Calu3 (cell line): ENCODE measurements at regions not wholly inside any gene's neighbourhood (a gene's known extent, or its start where the extent isn't known, plus 50 kb on each side); places are given as distances from the start of the nearest gene placed in this dataset.

Source experiments
- BruUV-seq: library from RNA; stranded (reverse); fragments of 400-500 nt; replicated peaks from 2 replicates; lab custom pipeline; 2021; lab: Mats Ljungman, UMichigan
- CTCF ChIA-PET: fragments of 300-600 bp; sonication (Branson Sonifier 250); formaldehyde crosslinking; loops from one replicate; lab custom pipeline; 2022; ENCODE audit warnings: antibody characterized with exemption; lab: Charles Lee
- DNase-seq: peaks from one replicate; pipeline ENCODE4 v3.0.0; 2022
- H3K27ac Mint-ChIP-seq: one replicate; pipeline ENCODE4 v1.8.0; 2022; ENCODE audit warnings: mixed read lengths; ENCODE audit not compliant: unreplicated experiment
- H3K27me3 Mint-ChIP-seq: one replicate; pipeline ENCODE4 v1.8.0; 2022; ENCODE audit warnings: mixed read lengths; ENCODE audit not compliant: unreplicated experiment
- H3K36me3 Mint-ChIP-seq: one replicate; pipeline ENCODE4 v1.8.0; 2022; ENCODE audit warnings: mild to moderate bottlenecking, moderate library complexity, mixed read lengths; ENCODE audit not compliant: insufficient read depth, unreplicated experiment
- H3K4me1 Mint-ChIP-seq: one replicate; pipeline ENCODE4 v1.8.0; 2022; ENCODE audit warnings: mild to moderate bottlenecking, low read depth, mixed read lengths; ENCODE audit not compliant: unreplicated experiment
- H3K4me3 Mint-ChIP-seq: one replicate; pipeline ENCODE4 v1.8.0; 2022; ENCODE audit warnings: mild to moderate bottlenecking, low read depth, moderate library complexity, mixed read lengths; ENCODE audit not compliant: unreplicated experiment
- H3K9me3 Mint-ChIP-seq: one replicate; pipeline ENCODE4 v1.8.0; 2022; ENCODE audit warnings: low read depth, mixed read lengths; ENCODE audit not compliant: unreplicated experiment
- CTCF ChIP-seq: fragments of 200-600 bp; IDR thresholded peaks from one replicate; pipeline ENCODE4 v1.8.0; 2022; ENCODE audit warnings: antibody characterized with exemption; ENCODE audit not compliant: unreplicated experiment
- intact Hi-C: fragments of 100-400 bp; cut with micrococcal nuclease; formaldehyde crosslinking; loops from one replicate; pipeline ENCODE4 v1.10.0; 2022; ENCODE audit not compliant: unreplicated experiment

DNA sequence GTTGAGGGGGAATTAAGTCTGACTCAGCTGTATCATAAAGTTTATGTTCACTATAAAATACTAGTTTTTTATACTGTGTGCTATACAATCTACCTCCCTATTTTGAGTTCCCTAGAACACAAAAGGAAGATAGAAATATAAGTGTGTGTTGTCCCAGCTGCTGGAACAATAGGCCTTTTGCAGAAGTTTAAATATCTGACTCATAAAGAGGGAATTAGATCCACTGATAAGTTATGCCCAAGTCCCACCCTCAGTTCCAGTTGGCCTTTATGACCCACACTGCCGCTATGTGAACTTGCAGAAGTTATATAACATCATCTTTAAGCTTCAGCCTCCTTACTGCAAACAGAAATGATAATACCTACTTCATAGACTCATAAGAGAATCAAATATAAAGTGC lies 88.5 kb upstream of the DAB2 start:
- Mint-ChIP-seq H3K4me3 (no peak overlapping the region), H3K9me3 (peaks cover 2% of the 10 kb centered on the region), H3K27me3 (no peaks in the 10 kb centered on the region), H3K27ac (no peak overlapping the region), H3K4me1 (peaks cover 35% of the 10 kb centered on the region), H3K36me3 (no peaks in the 10 kb centered on the region)
- no peak for TF ChIP-seq CTCF
- BruUV-seq, result no TSS peak
- intact Hi-C loops, result no loop called here
- DNase-seq, result peak; percentile 9
- CTCF ChIA-PET, result no interaction called here

- no peak for DNase-seq
- Mint-ChIP-seq H3K9me3 (no peaks in the 10 kb centered on the region), H3K27me3 (no peaks in the 10 kb centered on the region), H3K36me3 (no peaks in the 10 kb centered on the region), H3K27ac (no peak overlapping the region), H3K4me3 (no peak overlapping the region), H3K4me1 (peaks cover 9% of the 10 kb centered on the region)
- CTCF ChIA-PET, result no interaction called here
- no peak for TF ChIP-seq CTCF
- intact Hi-C loops, result no loop called here
- no TSS peak for BruUV-seq
Measured at GRCh38 chr5:39506211-39506610, 81.4 kb upstream of the DAB2 start.

- Mint-ChIP-seq H3K27ac (no peak overlapping the region), H3K4me1 (peaks cover 9% of the 10 kb centered on the region), H3K27me3 (no peaks in the 10 kb centered on the region), H3K4me3 (no peak overlapping the region), H3K9me3 (no peaks in the 10 kb centered on the region), H3K36me3 (no peaks in the 10 kb centered on the region)
- intact Hi-C loops, result no loop called here
- no TSS peak for BruUV-seq
- CTCF ChIA-PET, result no interaction called here
- no peak for DNase-seq
- TF ChIP-seq CTCF, result no peak
Measured at GRCh38 chr5:39505791-39506190, 81.0 kb upstream of the DAB2 start.

GRCh38 chr5:39505363-39505762 lies 80.6 kb upstream of the DAB2 start:
- no peaks in the 10 kb centered on the region for H3K27me3 Mint-ChIP-seq
- H3K27ac Mint-ChIP-seq, result no peak overlapping the region
- no peaks in the 10 kb centered on the region for H3K9me3 Mint-ChIP-seq
- no peak for TF ChIP-seq CTCF
- CTCF ChIA-PET, result no interaction called here
- intact Hi-C loops, result no loop called here
- DNase-seq, result no peak
- no TSS peak for BruUV-seq
- H3K4me1 Mint-ChIP-seq, result peaks cover 9% of the 10 kb centered on the region
- H3K4me3 Mint-ChIP-seq, result no peak overlapping the region
- H3K36me3 Mint-ChIP-seq, result no peaks in the 10 kb centered on the region
